ENCODE measurements at regions not wholly inside any gene's neighbourhood (a gene's known extent, or its start where the extent isn't known, plus 50 kb on each side); places are given as distances from the start of the nearest gene placed in this dataset.

- no peaks in the 10 kb centered on the region for H3K36me3 Mint-ChIP-seq
- H3K4me1 Mint-ChIP-seq = no peaks in the 10 kb centered on the region
- Histone ChIP-seq H3K4me1 (ENCODE audit: control insufficient read depth, insufficient read depth, low read length) (no peaks in the 10 kb centered on the region), H3K36me3 (ENCODE audit: control insufficient read depth, insufficient read depth, low read length) (no peaks in the 10 kb centered on the region), H3K4me3 (ENCODE audit: low read length) (no peak overlapping the region), H3K27me3 (ENCODE audit: control insufficient read depth, insufficient read depth, low read length) (no peaks in the 10 kb centered on the region), H3K9me3 (ENCODE audit: control insufficient read depth, insufficient read depth, low read length) (no peaks in the 10 kb centered on the region), H3K27ac (ENCODE audit: low read length) (no peak overlapping the region)
- H3K27ac Mint-ChIP-seq = no peak overlapping the region
- WGBS (ENCODE audit: insufficient coverage) = 79% methylated on average over 2 of the region's 2 CpGs
- intact Hi-C loops (cut with micrococcal nuclease) = no loop called here
- no peak for TF ChIP-seq CTCF (IDR thresholded peaks at IDR 0.05)
- H3K27me3 Mint-ChIP-seq (ENCODE audit: low read depth in 2 of 2) = peaks cover 0 to 5% of the 10 kb centered on the region in 2 donors
- no peak for ATAC-seq
- no peak overlapping the region for H3K4me3 Mint-ChIP-seq
- H3K9me3 Mint-ChIP-seq = peaks cover 0 to 2% of the 10 kb centered on the region in 2 donors
- DNase-seq = no peak
Measured at GRCh38 chr10:124279298-124279697, 139.4 kb downstream of the OAT start.

DNA sequence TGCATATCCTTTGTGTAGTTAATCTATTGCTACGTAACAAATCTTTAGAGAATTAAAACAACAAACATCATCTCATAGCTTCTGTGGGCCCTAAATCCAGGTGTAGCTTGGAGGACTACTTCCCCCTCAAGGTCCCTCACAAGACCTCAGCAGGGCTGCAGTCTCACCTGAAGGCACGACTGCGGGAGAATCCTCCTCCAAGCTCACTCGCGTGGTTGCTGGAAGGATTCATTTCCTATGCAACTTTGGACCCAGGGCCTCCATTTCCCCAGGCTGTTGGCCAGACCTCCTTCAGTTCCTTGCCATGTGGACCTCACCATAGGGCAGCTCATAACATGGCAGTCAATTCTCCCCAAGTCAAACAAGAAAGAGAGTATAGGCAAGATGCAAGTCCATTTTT, 140.4 kb downstream of the OAT start:
- 90% methylated on average over 4 of the region's 5 CpGs for WGBS (ENCODE audit: insufficient coverage)
- intact Hi-C loops (cut with micrococcal nuclease) = no loop called here
- Histone ChIP-seq H3K27me3 (ENCODE audit: control insufficient read depth, insufficient read depth, low read length) (no peaks in the 10 kb centered on the region), H3K9me3 (ENCODE audit: control insufficient read depth, insufficient read depth, low read length) (peaks cover under 1% of the 10 kb centered on the region), H3K27ac (ENCODE audit: low read length) (no peak overlapping the region), H3K36me3 (ENCODE audit: control insufficient read depth, insufficient read depth, low read length) (no peaks in the 10 kb centered on the region), H3K4me1 (ENCODE audit: control insufficient read depth, insufficient read depth, low read length) (no peaks in the 10 kb centered on the region), H3K4me3 (ENCODE audit: low read length) (no peak overlapping the region)
- no peaks in the 10 kb centered on the region for H3K4me1 Mint-ChIP-seq
- H3K4me3 Mint-ChIP-seq = no peak overlapping the region
- no peak overlapping the region for H3K27ac Mint-ChIP-seq
- peaks cover 0 to 5% of the 10 kb centered on the region in 2 donors for H3K27me3 Mint-ChIP-seq (ENCODE audit: low read depth in 2 of 2)
- no peak for DNase-seq
- peaks cover under 1 to 2% of the 10 kb centered on the region in 2 donors for H3K9me3 Mint-ChIP-seq
- peaks cover 5% of the 10 kb centered on the region for H3K36me3 Mint-ChIP-seq
- no peak for ATAC-seq
- no peak for TF ChIP-seq CTCF (IDR thresholded peaks at IDR 0.05)

DNA sequence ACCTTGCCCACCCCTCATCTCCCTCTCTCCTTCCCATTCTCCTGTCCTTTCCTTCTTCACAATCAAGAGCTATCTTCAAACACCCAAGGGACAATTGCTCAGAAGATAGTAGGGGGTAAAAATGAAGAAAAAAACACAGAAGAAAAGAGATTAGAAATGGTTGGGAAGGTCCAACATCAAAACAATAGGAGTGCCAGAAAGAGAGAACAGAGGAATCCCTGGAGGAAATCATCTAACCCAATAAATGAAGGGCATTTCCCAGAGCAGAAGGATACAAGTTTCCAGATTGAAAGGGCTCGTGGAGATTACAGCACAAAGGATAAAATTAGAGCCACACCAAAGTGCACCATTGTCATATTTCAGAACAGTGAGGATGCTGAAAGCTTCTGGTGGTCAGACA, 145.6 kb downstream of the OAT start:
- Mint-ChIP-seq H3K4me1 (no peaks in the 10 kb centered on the region), H3K4me3 (no peak overlapping the region), H3K36me3 (peaks cover 11% of the 10 kb centered on the region), H3K9me3 (peaks cover 7 to 11% of the 10 kb centered on the region in 2 donors), H3K27me3 (ENCODE audit: low read depth in 2 of 2) (peaks cover 0 to 9% of the 10 kb centered on the region in 2 donors), H3K27ac (no peak overlapping the region)
- no peak for TF ChIP-seq CTCF (IDR thresholded peaks at IDR 0.05)
- H3K36me3 ChIP-seq (ENCODE audit: control insufficient read depth, insufficient read depth, low read length) = no peaks in the 10 kb centered on the region
- 38% methylated on average over 1 of the region's 1 CpG for WGBS (ENCODE audit: insufficient coverage)
- H3K4me1 ChIP-seq (ENCODE audit: control insufficient read depth, insufficient read depth, low read length) = no peaks in the 10 kb centered on the region
- ATAC-seq (no peak), DNase-seq (no peak)
- H3K4me3 ChIP-seq (ENCODE audit: low read length) = no peak overlapping the region
- H3K27me3 ChIP-seq (ENCODE audit: control insufficient read depth, insufficient read depth, low read length) = no peaks in the 10 kb centered on the region
- intact Hi-C loops (cut with micrococcal nuclease) = no loop called here
- H3K9me3 ChIP-seq (ENCODE audit: control insufficient read depth, insufficient read depth, low read length) = peaks cover 17% of the 10 kb centered on the region
- H3K27ac ChIP-seq (ENCODE audit: low read length) = no peak overlapping the region

GRCh38 chr10:124271676-124272075, 147.0 kb downstream of the OAT start:
- Mint-ChIP-seq H3K27ac (no peak overlapping the region), H3K4me3 (no peak overlapping the region), H3K36me3 (peaks cover 11% of the 10 kb centered on the region), H3K9me3 (peaks cover 7 to 11% of the 10 kb centered on the region in 2 donors), H3K4me1 (no peaks in the 10 kb centered on the region), H3K27me3 (ENCODE audit: low read depth in 2 of 2) (peaks cover 0 to 6% of the 10 kb centered on the region in 2 donors)
- intact Hi-C loops (cut with micrococcal nuclease) = no loop called here
- WGBS (ENCODE audit: insufficient coverage) = 93% methylated on average over 4 of the region's 4 CpGs
- Histone ChIP-seq H3K27me3 (ENCODE audit: control insufficient read depth, insufficient read depth, low read length) (no peaks in the 10 kb centered on the region), H3K4me1 (ENCODE audit: control insufficient read depth, insufficient read depth, low read length) (no peaks in the 10 kb centered on the region), H3K4me3 (ENCODE audit: low read length) (no peak overlapping the region), H3K36me3 (ENCODE audit: control insufficient read depth, insufficient read depth, low read length) (no peaks in the 10 kb centered on the region), H3K27ac (ENCODE audit: low read length) (no peak overlapping the region), H3K9me3 (ENCODE audit: control insufficient read depth, insufficient read depth, low read length) (peaks cover 17% of the 10 kb centered on the region)
- DNase-seq (no peak), ATAC-seq (no peak)
- no peak for TF ChIP-seq CTCF (IDR thresholded peaks at IDR 0.05)
